WI38 (cell line): ENCODE measurements at regions not wholly inside any gene's neighbourhood (a gene's known extent, or its start where the extent isn't known, plus 50 kb on each side); places are given as distances from the start of the nearest gene placed in this dataset.
A peak's percentile ranks its signal among the peaks of the same experiment; 100 is the strongest.

Source experiments
- H3K4me3 ChIP-seq: 2 replicates; pipeline ENCODE4 v1.5.1; 2011; ENCODE audit warnings: low read depth, mild to moderate bottlenecking, control low read depth, low read length
- CTCF ChIP-seq: IDR thresholded peaks from 2 replicates; pipeline ENCODE4 v1.5.1; 2012; ENCODE audit warnings: low read depth, mild to moderate bottlenecking, control low read depth, low read length

GRCh38 chr4:1516881-1517480 is 110.7 kb upstream of the NKX1-1 start:
- no peak for TF ChIP-seq CTCF
- H3K4me3 ChIP-seq: no peak overlapping the region

- no peak overlapping the region for H3K4me3 ChIP-seq
- TF ChIP-seq CTCF: no peak
Observed at GRCh38 chr4:1516261-1516660, 110.0 kb upstream of the NKX1-1 start.

GRCh38 chr4:1515763-1516162 is 109.5 kb upstream of the NKX1-1 start:
- H3K4me3 ChIP-seq: no peak overlapping the region
- TF ChIP-seq CTCF: no peak

- TF ChIP-seq CTCF: no peak
Observed at GRCh38 chr4:1515156-1515555, 108.9 kb upstream of the NKX1-1 start.

GRCh38 chr4:1514612-1515011 is 108.4 kb upstream of the NKX1-1 start:
- no peak overlapping the region for H3K4me3 ChIP-seq
- TF ChIP-seq CTCF: no peak

More at GRCh38 chr4:1515156-1515555, 108.9 kb upstream of the NKX1-1 start:
- H3K4me3 ChIP-seq: no peak overlapping the region

- no peak for TF ChIP-seq CTCF
- H3K4me3 ChIP-seq: no peak overlapping the region
Observed at GRCh38 chr4:1513936-1514483, 107.8 kb upstream of the NKX1-1 start.

GRCh38 chr4:1512738-1513660 is 106.8 kb upstream of the NKX1-1 start:
- peak; percentile 3; the same call in 1 of the 2 replicates for TF ChIP-seq CTCF
- no peak overlapping the region for H3K4me3 ChIP-seq
